ENCODE measurements at regions not wholly inside any gene's neighbourhood (a gene's known extent, or its start where the extent isn't known, plus 50 kb on each side); places are given as distances from the start of the nearest gene placed in this dataset.

GRCh38 chr21:33174756-33175155 lies 55.0 kb upstream of the IFNAR2 start:
- TF ChIP-seq CTCF (IDR thresholded peaks at IDR 0.05; ENCODE audit: low read depth, low read length) = no peak
- DNase-seq (ENCODE audit: extremely low read depth, low read depth) = no peak
